Calu3 (cell line): ENCODE measurements at regions not wholly inside any gene's neighbourhood (a gene's known extent, or its start where the extent isn't known, plus 50 kb on each side); places are given as distances from the start of the nearest gene placed in this dataset.

Experiments used
- BruUV-seq: library from RNA; stranded (reverse); fragments of 400-500 nt; replicated peaks from 2 replicates; lab custom pipeline; 2021; lab: Mats Ljungman, UMichigan
- CTCF ChIA-PET: fragments of 300-600 bp; sonication (Branson Sonifier 250); formaldehyde crosslinking; loops from one replicate; lab custom pipeline; 2022; ENCODE audit warnings: antibody characterized with exemption; lab: Charles Lee
- DNase-seq: peaks from one replicate; pipeline ENCODE4 v3.0.0; 2022
- H3K27ac Mint-ChIP-seq: one replicate; pipeline ENCODE4 v1.8.0; 2022; ENCODE audit warnings: mixed read lengths; ENCODE audit not compliant: unreplicated experiment
- H3K27me3 Mint-ChIP-seq: one replicate; pipeline ENCODE4 v1.8.0; 2022; ENCODE audit warnings: mixed read lengths; ENCODE audit not compliant: unreplicated experiment
- H3K36me3 Mint-ChIP-seq: one replicate; pipeline ENCODE4 v1.8.0; 2022; ENCODE audit warnings: mild to moderate bottlenecking, moderate library complexity, mixed read lengths; ENCODE audit not compliant: insufficient read depth, unreplicated experiment
- H3K4me1 Mint-ChIP-seq: one replicate; pipeline ENCODE4 v1.8.0; 2022; ENCODE audit warnings: mild to moderate bottlenecking, low read depth, mixed read lengths; ENCODE audit not compliant: unreplicated experiment
- H3K4me3 Mint-ChIP-seq: one replicate; pipeline ENCODE4 v1.8.0; 2022; ENCODE audit warnings: mild to moderate bottlenecking, low read depth, moderate library complexity, mixed read lengths; ENCODE audit not compliant: unreplicated experiment
- H3K9me3 Mint-ChIP-seq: one replicate; pipeline ENCODE4 v1.8.0; 2022; ENCODE audit warnings: low read depth, mixed read lengths; ENCODE audit not compliant: unreplicated experiment
- intact Hi-C: fragments of 100-400 bp; cut with micrococcal nuclease; formaldehyde crosslinking; loops from one replicate; pipeline ENCODE4 v1.10.0; 2022; ENCODE audit not compliant: unreplicated experiment
- TF ChIP-seq, protein P1 (sequence below): fragments of 200-600 bp; IDR thresholded peaks from one replicate; pipeline ENCODE4 v1.8.0; 2022; ENCODE audit warnings: antibody characterized with exemption; ENCODE audit not compliant: unreplicated experiment

DNA sequence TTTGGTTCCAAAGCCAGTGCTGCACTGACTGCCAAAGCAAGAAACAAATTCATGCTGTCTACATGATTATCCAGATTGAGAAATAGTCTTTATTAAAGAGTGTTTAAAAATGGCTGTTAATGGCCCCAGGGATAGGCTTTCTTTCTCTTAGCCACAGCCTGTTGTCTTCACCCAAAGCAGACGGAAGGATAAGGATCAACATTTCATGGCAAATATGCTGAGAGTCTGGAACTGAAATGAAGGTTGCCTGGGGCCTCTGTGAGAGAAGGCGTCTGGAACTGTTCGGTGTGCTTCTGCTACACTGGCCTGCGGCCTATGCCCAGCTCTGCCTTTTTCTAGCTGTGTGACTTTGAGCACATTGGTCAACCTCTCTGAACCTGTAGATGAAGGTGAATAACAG is 373.0 kb upstream of the ZFP64 start:
- H3K27ac Mint-ChIP-seq = no peak overlapping the region
- CTCF ChIA-PET = no interaction called here

DNA sequence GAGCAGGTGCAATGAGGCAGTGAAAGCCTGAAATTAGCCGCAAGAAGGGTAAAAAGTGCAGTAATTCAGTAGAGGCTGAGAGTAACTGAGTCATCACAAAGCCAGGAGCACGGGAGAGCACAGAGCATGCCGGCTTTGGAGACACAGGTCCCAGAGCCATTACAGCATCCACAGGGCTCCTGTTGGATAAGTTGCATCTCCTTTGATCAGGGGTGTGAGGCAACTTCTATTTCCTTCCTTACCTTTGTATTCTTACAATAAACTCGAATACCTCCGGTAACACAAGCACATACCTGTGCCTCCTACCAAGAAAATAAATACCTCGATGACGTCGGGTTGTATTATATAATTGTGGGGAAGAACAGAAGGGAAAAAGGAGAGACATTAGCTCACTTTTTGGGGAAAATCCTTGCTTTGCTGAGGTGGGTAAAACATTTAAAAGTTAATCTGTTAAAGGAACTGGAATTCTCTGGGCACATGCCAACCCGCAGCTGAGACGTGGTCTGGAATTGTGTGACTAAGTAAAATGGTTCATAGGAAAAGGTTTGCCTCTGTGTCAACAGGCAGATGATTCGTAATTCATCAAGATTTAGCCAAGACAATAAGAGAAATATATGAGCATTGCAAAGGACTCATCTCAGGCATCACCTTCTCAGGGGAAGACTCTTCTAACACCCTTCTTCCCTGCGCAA is 360.7 kb upstream of the ZFP64 start:
- Mint-ChIP-seq H3K27ac (no peak overlapping the region), H3K4me3 (no peak overlapping the region), H3K27me3 (no peaks in the 10 kb centered on the region), H3K36me3 (no peaks in the 10 kb centered on the region), H3K9me3 (peaks cover 3% of the 10 kb centered on the region), H3K4me1 (no peaks in the 10 kb centered on the region)
- intact Hi-C loops = no loop called here
- no TSS peak for BruUV-seq
- CTCF ChIA-PET = no interaction called here
- TF ChIP-seq, protein P1, sequence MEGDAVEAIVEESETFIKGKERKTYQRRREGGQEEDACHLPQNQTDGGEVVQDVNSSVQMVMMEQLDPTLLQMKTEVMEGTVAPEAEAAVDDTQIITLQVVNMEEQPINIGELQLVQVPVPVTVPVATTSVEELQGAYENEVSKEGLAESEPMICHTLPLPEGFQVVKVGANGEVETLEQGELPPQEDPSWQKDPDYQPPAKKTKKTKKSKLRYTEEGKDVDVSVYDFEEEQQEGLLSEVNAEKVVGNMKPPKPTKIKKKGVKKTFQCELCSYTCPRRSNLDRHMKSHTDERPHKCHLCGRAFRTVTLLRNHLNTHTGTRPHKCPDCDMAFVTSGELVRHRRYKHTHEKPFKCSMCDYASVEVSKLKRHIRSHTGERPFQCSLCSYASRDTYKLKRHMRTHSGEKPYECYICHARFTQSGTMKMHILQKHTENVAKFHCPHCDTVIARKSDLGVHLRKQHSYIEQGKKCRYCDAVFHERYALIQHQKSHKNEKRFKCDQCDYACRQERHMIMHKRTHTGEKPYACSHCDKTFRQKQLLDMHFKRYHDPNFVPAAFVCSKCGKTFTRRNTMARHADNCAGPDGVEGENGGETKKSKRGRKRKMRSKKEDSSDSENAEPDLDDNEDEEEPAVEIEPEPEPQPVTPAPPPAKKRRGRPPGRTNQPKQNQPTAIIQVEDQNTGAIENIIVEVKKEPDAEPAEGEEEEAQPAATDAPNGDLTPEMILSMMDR = no peak
- DNase-seq = no peak

More for the DNA sequence above, 373.0 kb upstream of the ZFP64 start:
- Mint-ChIP-seq H3K4me1 (no peaks in the 10 kb centered on the region), H3K27me3 (no peaks in the 10 kb centered on the region), H3K4me3 (no peak overlapping the region), H3K36me3 (no peaks in the 10 kb centered on the region), H3K9me3 (peaks cover 15% of the 10 kb centered on the region)
- intact Hi-C loops = no loop called here
- no TSS peak for BruUV-seq
- TF ChIP-seq, protein P1 = no peak
- no peak for DNase-seq

DNA sequence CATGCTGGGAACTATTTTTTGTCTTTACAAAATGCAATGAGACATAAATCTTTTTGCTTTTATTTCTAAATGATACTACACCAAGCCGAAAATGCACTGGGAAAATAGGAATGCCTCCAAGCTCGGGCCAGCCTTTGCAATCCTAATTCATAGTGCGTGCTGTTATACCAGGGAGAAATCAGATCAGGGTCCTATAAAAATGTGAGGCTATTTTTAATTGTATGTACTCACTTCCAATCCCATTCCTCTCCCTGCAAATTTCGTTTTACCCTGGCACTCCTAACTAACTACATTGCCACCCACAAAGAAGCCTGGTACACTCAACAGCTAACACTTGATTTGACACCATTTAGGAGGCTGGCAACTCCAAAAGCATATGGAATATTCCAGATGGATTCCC is 350.6 kb upstream of the ZFP64 start:
- CTCF ChIA-PET = no interaction called here
- Mint-ChIP-seq H3K9me3 (peaks cover 11% of the 10 kb centered on the region), H3K4me1 (no peaks in the 10 kb centered on the region), H3K27ac (no peak overlapping the region), H3K4me3 (no peak overlapping the region), H3K27me3 (peaks cover 20% of the 10 kb centered on the region), H3K36me3 (no peaks in the 10 kb centered on the region)
- no peak for DNase-seq
- TF ChIP-seq, protein P1 = no peak
- BruUV-seq = no TSS peak
- intact Hi-C loops = no loop called here

DNA sequence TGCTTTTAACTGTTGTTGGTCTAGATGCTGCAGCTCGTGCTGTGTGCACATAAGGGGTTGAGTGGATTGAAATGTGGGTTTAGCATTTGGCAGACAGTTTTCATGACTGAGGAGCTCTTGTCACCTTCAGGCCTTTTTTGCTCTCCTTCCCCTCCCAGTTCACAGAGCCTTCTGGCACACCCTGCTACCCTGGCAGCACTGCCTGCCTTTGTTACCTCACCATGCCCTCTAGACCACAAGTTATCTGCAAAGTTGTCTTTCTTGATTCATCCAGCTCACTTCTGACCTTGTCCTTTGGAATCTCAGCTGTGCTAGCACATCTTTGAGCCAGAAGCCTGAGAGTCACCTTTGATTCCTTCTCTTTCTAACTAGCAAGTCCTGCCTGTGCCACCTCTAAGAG is 348.9 kb upstream of the ZFP64 start:
- Mint-ChIP-seq H3K27ac (no peak overlapping the region), H3K4me3 (no peak overlapping the region), H3K4me1 (no peaks in the 10 kb centered on the region), H3K36me3 (no peaks in the 10 kb centered on the region), H3K27me3 (peaks cover 20% of the 10 kb centered on the region), H3K9me3 (peaks cover 7% of the 10 kb centered on the region)
- intact Hi-C loops = no loop called here
- no peak for DNase-seq
- CTCF ChIA-PET = interaction anchor here (0.5 kb wide), 1 partner anchor 15 kb away, joined by 3 read pairs; no protein-coding TSS in a partner anchor
- no TSS peak for BruUV-seq
- TF ChIP-seq, protein P1 = no peak
